ENCODE measurements at regions not wholly inside any gene's neighbourhood (a gene's known extent, or its start where the extent isn't known, plus 50 kb on each side); places are given as distances from the start of the nearest gene placed in this dataset.

DNA sequence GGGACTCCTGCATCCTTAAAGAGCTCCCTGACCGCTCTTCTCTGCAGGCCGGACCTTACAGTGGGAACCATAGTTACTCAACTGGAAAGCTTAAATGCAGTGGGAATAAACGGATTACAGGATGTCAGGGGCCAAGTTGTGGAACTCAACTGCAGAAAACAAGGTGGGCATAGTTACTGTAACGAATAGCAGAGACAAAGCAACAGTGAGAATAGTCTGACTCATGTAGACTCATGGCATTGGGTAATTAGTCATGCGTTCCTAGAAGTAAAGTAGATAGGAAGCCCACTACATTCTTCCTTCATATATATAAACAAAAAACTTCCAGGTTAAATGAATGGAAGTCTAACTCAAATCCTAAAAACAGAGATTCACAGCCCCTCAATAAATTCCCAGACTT, 95.5 kb upstream of the CHRNA7 start:
- Histone ChIP-seq H3K27me3 (ENCODE audit: control insufficient read depth in 2 of 2, insufficient read depth in 2 of 2, low read length in 2 of 2) (no peaks in the 10 kb centered on the region), H3K27ac (ENCODE audit: insufficient read depth, low read depth, low read length) (no peak overlapping the region), H3K9me1 (replicated peaks; ENCODE audit: control insufficient read depth, extremely low read depth, insufficient read depth, low read length) (no peaks in the 10 kb centered on the region), H3K9ac (replicated peaks; ENCODE audit: extremely low read depth, insufficient read depth, low read length) (no peak overlapping the region), H4K20me1 (replicated peaks; ENCODE audit: control insufficient read depth, extremely low read depth, insufficient read depth, low read length) (no peaks in the 10 kb centered on the region), H3K79me2 (ENCODE audit: control insufficient read depth, insufficient read depth, low read length) (no peaks in the 10 kb centered on the region), H3K9me3 (replicated peaks; ENCODE audit: control insufficient read depth, insufficient read depth, low read length) (no peaks in the 10 kb centered on the region), H3K4me1 (ENCODE audit: control insufficient read depth, extremely low read depth, insufficient read depth, low read length) (no peaks in the 10 kb centered on the region), H2AFZ (ENCODE audit: low read depth, low read length) (no peak overlapping the region), H3K4me2 (ENCODE audit: insufficient read depth, low read length) (no peak overlapping the region), H3K4me3 (replicated peaks in 1 of 3; ENCODE audit: insufficient read depth in 1 of 3, low read depth in 1 of 3, low read length in 3 of 3) (no peak overlapping the region), H3K36me3 (ENCODE audit: control insufficient read depth in 2 of 2, extremely low read depth in 1 of 2, insufficient read depth in 2 of 2, low read length in 2 of 2) (no peaks in the 10 kb centered on the region)
- intact Hi-C loops (cut with micrococcal nuclease): no loop called here
- POLR2A ChIA-PET: no interaction called here
- BruUV-seq (replicated peaks): no TSS peak
- no peak for DNase-seq (ENCODE audit: low read depth, low spot score)
- dilution Hi-C loops (cut with MboI; ENCODE audit: extremely low pct_ligation_motif_present, low sequenced_read_pairs): no loop called here
- no peak for FAIRE-seq
- CTCF ChIA-PET: no interaction called here
- no peak for TF ChIP-seq GATA2 (IDR thresholded peaks at IDR 0.05; ENCODE audit: insufficient read depth, insufficient read length, low read depth, low read length)
- TF ChIP-seq JUN (IDR thresholded peaks at IDR 0.05; ENCODE audit: borderline replicate concordance, insufficient read depth, insufficient read length, low read depth): no peak
- no peak for TF ChIP-seq POLR2AphosphoS5 (IDR thresholded peaks at IDR 0.05; ENCODE audit: insufficient read depth, low read depth, low read length)

DNA sequence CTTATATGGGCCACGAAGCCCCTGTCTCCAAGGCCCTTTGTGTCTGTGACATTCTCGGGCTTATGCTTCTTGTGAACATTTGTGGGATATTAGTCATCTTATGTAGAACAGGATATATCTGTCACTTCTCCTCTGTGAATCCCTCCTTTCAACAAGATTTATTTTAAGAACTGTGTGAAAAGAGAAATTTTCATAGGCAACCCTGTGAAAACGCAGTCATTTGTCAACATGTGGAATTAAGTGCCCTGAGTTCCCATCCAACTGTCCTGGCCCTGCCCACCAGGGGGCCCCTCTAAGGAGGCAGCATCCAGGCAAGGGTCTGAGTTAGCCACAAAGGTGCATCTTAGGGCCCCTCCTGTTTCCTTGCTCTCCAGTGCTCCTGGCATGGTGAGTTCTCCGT, 76.8 kb upstream of the CHRNA7 start:
- peaks cover 2% of the 10 kb centered on the region for H3K9me3 ChIP-seq (replicated peaks; ENCODE audit: control insufficient read depth, insufficient read depth, low read length)
- H3K36me3 ChIP-seq (ENCODE audit: control insufficient read depth in 2 of 2, extremely low read depth in 1 of 2, insufficient read depth in 2 of 2, low read length in 2 of 2): no peaks in the 10 kb centered on the region
- H4K20me1 ChIP-seq (replicated peaks; ENCODE audit: control insufficient read depth, extremely low read depth, insufficient read depth, low read length): no peaks in the 10 kb centered on the region
- no peaks in the 10 kb centered on the region for H3K4me1 ChIP-seq (ENCODE audit: control insufficient read depth, extremely low read depth, insufficient read depth, low read length)
- no peak overlapping the region for H3K4me3 ChIP-seq (replicated peaks in 1 of 3; ENCODE audit: insufficient read depth in 1 of 3, low read depth in 1 of 3, low read length in 3 of 3)
- no peak for FAIRE-seq
- no peaks in the 10 kb centered on the region for H3K79me2 ChIP-seq (ENCODE audit: control insufficient read depth, insufficient read depth, low read length)
- BruUV-seq (replicated peaks): no TSS peak
- no peaks in the 10 kb centered on the region for H3K9me1 ChIP-seq (replicated peaks; ENCODE audit: control insufficient read depth, extremely low read depth, insufficient read depth, low read length)
- H3K4me2 ChIP-seq (ENCODE audit: insufficient read depth, low read length): no peak overlapping the region
- no peak for TF ChIP-seq MYC (IDR thresholded peaks at IDR 0.05; ENCODE audit: low read depth, low read length)
- DNase-seq (ENCODE audit: low read depth, low spot score): no peak
- intact Hi-C loops (cut with micrococcal nuclease): no loop called here
- ChIA-PET CTCF (no interaction called here), POLR2A (no interaction called here)
- no peak overlapping the region for H3K27ac ChIP-seq (ENCODE audit: insufficient read depth, low read depth, low read length)
- H3K27me3 ChIP-seq (ENCODE audit: control insufficient read depth in 2 of 2, insufficient read depth in 2 of 2, low read length in 2 of 2): no peaks in the 10 kb centered on the region
- H3K9ac ChIP-seq (replicated peaks; ENCODE audit: extremely low read depth, insufficient read depth, low read length): no peak overlapping the region
- H2AFZ ChIP-seq (ENCODE audit: low read depth, low read length): no peak overlapping the region
- dilution Hi-C loops (cut with MboI; ENCODE audit: extremely low pct_ligation_motif_present, low sequenced_read_pairs): no loop called here

Measured in endothelial cell of umbilical vein (primary cell).